HFF-Myc (cell line): ENCODE measurements at regions not wholly inside any gene's neighbourhood (a gene's known extent, or its start where the extent isn't known, plus 50 kb on each side); places are given as distances from the start of the nearest gene placed in this dataset.
"Not testable (repeated sequence)": the region's sequence is repeated elsewhere in the genome, so short reads cannot be mapped to it uniquely, and the experiment has no call there.

ENCODE experiments used
- DNase-seq: peaks from one replicate; pipeline ENCODE4 v3.0.0-alpha.2; 2011; ENCODE audit warnings: low read depth; ENCODE audit errors: extremely low read depth
- H3K4me3 ChIP-seq: replicated peaks from 2 replicates; pipeline ENCODE4 v1.5.1; 2011; ENCODE audit warnings: low read depth, mild to moderate bottlenecking, control low read depth, low read length
- TF ChIP-seq, protein P1 (sequence below): IDR thresholded peaks from 2 replicates; pipeline ENCODE4 v1.5.1; 2012; ENCODE audit warnings: mild to moderate bottlenecking, low read depth, low read length, control low read depth; ENCODE audit errors: missing control alignments

DNA sequence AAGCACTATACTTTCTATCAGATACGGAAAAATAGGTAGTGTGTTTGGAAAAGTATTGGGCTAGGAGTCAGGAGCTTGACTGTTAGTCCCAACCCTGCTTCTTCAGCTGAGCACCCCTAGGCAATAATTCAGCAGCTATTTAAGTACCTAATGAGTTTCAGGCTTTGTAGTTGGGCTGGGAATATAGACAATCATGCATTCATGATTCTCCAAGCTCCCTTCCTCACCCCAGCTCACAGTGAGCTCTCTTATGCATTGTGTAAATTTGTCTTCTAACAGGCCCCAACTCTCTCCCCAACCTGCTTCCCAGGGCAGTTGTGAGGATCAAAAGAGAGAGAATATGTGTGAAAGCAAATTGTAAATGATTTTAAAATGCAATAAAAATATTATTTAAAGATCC lies 201.2 kb downstream of the MSX2 start:
- TF ChIP-seq, protein P1, sequence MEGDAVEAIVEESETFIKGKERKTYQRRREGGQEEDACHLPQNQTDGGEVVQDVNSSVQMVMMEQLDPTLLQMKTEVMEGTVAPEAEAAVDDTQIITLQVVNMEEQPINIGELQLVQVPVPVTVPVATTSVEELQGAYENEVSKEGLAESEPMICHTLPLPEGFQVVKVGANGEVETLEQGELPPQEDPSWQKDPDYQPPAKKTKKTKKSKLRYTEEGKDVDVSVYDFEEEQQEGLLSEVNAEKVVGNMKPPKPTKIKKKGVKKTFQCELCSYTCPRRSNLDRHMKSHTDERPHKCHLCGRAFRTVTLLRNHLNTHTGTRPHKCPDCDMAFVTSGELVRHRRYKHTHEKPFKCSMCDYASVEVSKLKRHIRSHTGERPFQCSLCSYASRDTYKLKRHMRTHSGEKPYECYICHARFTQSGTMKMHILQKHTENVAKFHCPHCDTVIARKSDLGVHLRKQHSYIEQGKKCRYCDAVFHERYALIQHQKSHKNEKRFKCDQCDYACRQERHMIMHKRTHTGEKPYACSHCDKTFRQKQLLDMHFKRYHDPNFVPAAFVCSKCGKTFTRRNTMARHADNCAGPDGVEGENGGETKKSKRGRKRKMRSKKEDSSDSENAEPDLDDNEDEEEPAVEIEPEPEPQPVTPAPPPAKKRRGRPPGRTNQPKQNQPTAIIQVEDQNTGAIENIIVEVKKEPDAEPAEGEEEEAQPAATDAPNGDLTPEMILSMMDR: no peak
- no peak overlapping the region for H3K4me3 ChIP-seq
- DNase-seq: no peak

- no peak for DNase-seq
- no peak overlapping the region for H3K4me3 ChIP-seq
- TF ChIP-seq, protein P1: no peak
These were observed 198.6 kb downstream of the MSX2 start for GRCh38 chr5:174922955-174923354.

DNA sequence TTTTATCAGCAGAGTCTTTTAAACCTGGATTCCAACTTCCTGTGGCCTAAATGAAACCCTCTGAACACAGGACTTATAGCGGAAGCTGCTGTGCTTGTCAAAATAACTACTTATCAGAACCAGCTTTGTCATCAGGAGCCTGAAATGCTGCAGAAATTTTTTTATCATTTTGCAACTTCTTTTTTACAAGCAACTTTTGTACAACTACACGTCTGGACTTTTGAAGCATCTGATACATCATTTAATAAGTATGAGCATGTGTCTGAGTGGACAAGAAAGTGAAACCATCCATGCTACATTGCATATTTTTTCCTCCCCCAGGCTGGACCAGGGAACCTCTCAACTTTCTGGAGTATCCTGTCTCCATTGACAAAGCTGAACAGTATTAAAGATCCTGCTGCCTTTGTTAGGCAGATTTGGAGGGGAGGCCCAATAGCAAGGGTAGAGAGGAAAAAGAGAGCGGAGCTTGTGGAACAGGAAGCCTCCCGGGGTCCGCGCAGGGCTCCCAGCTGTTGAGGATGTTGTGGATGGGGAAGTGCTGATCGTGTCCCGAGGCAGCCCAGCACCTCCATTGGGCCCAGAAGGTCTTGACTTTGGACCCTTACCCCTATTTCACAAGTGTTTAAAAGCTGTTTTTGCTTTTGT lies 196.6 kb downstream of the MSX2 start:
- TF ChIP-seq, protein P1: no peak
- H3K4me3 ChIP-seq: no peak overlapping the region
- no peak for DNase-seq

- no peak overlapping the region for H3K4me3 ChIP-seq
- TF ChIP-seq, protein P1: no peak
- DNase-seq: no peak
These were observed 195.0 kb downstream of the MSX2 start for GRCh38 chr5:174919351-174919750.

- no peak for DNase-seq
- no peak overlapping the region for H3K4me3 ChIP-seq
- TF ChIP-seq, protein P1: no peak
These were observed 194.3 kb downstream of the MSX2 start for GRCh38 chr5:174918655-174919054.

DNA sequence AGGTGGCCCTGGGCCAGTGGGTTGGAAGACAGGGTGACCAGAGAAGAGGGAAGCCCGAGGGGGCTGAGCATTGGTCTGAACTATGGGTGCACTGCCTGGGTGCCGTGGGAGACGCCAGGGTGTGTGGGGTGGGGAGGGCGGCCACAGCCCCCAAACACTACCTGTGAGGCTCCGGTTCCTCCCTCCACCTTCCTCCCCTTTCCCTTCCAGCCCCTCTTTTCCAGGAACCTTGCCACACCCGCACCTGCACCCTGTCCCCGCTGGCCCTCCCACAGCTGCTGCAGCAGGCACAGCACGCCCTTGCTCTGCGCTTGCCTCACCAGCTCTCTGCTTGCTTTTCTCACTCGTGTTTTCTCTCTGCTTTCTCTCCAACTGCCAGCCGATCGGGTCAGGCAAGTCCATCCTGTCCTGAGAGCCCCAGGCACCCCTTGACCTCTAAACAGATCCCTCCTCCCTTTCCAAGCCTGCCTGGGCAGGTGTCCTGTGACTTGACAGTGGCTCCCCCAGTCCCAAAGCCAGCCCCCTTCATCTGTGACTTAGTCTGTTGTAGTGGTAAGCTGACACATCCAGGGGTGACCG lies 193.7 kb downstream of the MSX2 start:
- TF ChIP-seq, protein P1: no peak
- no peak overlapping the region for H3K4me3 ChIP-seq
- no peak for DNase-seq

GRCh38 chr5:174917435-174917834 lies 193.1 kb downstream of the MSX2 start:
- DNase-seq: not testable (repeated sequence)

GRCh38 chr5:174916924-174917323 lies 192.5 kb downstream of the MSX2 start:
- not testable (repeated sequence) for DNase-seq, H3K4me3 ChIP-seq

More at GRCh38 chr5:174917435-174917834, 193.1 kb downstream of the MSX2 start:
- not testable (repeated sequence) for H3K4me3 ChIP-seq
